HCT116 (cell line): ENCODE measurements at regions not wholly inside any gene's neighbourhood (a gene's known extent, or its start where the extent isn't known, plus 50 kb on each side); places are given as distances from the start of the nearest gene placed in this dataset.

Source experiments
- CEBPB ChIP-seq: IDR thresholded peaks from 2 replicates; pipeline ENCODE4 v1.6.1; 2012; ENCODE audit warnings: low read depth
- CTCF ChIP-seq, 3 experiments: fragments of 200-600 bp in 1 of 3; sonication (generic) in 1 of 3; IDR thresholded peaks in 2 of 3; conservative IDR thresholded peaks in 1 of 3; 2 replicates each; pipeline ENCODE4 v1.5.1; 2012 to 2017; ENCODE audit warnings: low read depth in 2 of 3, low read length in 2 of 3, antibody characterized with exemption in 1 of 3, borderline replicate concordance in 1 of 3, control low read depth in 1 of 3, mild to moderate bottlenecking in 1 of 3, mixed read lengths in 1 of 3, mixed run types in 1 of 3, moderate library complexity in 1 of 3; ENCODE audit not compliant: insufficient read depth in 1 of 3
- EZH2 ChIP-seq: fragments of 200-600 bp; sonication (generic); IDR thresholded peaks from 2 replicates; pipeline ENCODE4 v1.6.1; 2017; ENCODE audit warnings: antibody characterized with exemption, mixed run types
- FOSL1 ChIP-seq: IDR thresholded peaks from 2 replicates; pipeline ENCODE4 v1.6.1; 2012; ENCODE audit warnings: low read depth
- JUND ChIP-seq: IDR thresholded peaks from 2 replicates; pipeline ENCODE4 v1.6.1; 2012
- RAD21 ChIP-seq: IDR thresholded peaks from 2 replicates; pipeline ENCODE4 v1.6.1; 2012; ENCODE audit warnings: low read depth, mild to moderate bottlenecking
- ZBTB33 ChIP-seq: IDR thresholded peaks from 2 replicates; pipeline ENCODE4 v1.6.1; 2011; ENCODE audit warnings: mild to moderate bottlenecking, low read length, moderate library complexity; ENCODE audit not compliant: insufficient replicate concordance; ENCODE audit errors: extremely low read depth
- ZNF274 ChIP-seq: fragments of 200-500 bp; sonication (Bioruptor generic); IDR thresholded peaks from 2 replicates; pipeline ENCODE4 v1.6.1; 2014; ENCODE audit warnings: mild to moderate bottlenecking, low read depth, low read length, inconsistent platforms

DNA sequence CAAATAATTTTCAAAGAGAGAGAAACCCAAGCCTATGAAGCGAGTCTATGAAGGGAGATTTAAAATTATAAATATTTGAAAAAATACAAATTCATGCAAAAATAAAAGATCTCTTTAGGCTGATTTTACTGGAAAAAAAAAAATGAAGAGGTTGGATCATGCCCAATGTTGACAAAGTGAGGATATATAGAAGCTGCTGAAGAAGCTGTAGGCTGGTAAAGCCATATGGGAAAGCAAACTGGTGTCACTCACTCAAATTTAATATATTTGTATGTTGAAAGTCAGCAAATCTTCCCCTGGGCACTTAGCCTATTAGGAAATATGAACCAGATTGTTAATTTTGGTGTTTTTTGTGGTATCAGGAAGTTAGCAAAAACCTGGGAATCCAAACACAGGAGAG, 61.8 kb upstream of the BCHE start:
- TF ChIP-seq FOSL1 (no peak), CTCF (IDR thresholded peaks at IDR 0.05 in 2 of 3, conservative IDR thresholded peaks at IDR 0.05 in 1 of 3; ENCODE audit: borderline replicate concordance in 1 of 3, insufficient read depth in 1 of 3, low read depth in 2 of 3, low read length in 2 of 3) (no peak), EZH2 (no peak), ZBTB33 (no peak), JUND (no peak), CEBPB (no peak), RAD21 (no peak), ZNF274 (no peak)
